Activated T-cell treated with anti-CD3 and anti-CD28 coated beads for 1 hour (primary cell): ENCODE measurements at regions not wholly inside any gene's neighbourhood (a gene's known extent, or its start where the extent isn't known, plus 50 kb on each side); places are given as distances from the start of the nearest gene placed in this dataset.

ENCODE experiments used
- DNase-seq: peaks from one replicate; pipeline ENCODE4 v3.0.0-alpha.2; 2020; ENCODE audit warnings: low read depth

DNA sequence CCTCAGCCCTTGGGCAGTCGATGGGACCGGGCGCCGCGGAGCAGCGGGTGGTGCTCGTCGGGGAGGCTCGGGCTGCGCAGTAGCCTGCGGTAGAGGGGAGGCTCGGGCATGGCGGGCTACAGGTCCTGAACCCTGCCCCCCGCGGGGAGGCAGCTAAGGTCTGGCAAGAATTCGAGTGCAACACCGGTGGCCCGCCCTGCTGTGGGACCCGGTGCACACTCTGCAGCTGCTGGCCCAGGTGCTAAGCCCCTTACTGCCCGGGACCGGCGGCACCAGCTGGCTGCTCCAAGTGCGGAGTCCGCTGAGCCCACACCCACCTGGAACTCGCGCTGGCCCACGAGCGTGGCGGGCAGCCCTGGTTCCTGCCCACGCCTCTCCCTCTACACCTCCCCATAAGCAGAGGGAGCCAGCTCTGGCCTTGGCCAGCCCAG, 377.7 kb upstream of the RBMS3 start:
- no peak for DNase-seq

DNA sequence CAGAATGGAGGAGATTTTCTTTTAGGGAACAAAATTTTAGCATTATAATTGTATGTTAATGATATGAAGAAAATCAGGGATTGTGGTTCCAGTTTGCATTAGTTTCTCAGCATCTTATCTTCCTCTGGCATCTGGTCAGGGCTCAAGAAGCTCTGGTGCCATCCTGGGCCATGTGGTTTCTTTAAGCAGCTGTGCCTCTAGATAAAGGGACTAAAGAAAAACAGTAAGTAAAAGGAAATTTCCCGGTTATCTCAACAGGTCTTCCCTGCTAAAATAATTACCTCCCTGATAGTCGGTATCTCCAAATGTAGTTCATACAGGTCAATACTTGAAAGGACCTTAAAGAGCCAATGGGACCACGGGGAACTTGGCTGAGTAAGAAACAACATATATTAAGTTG, 375.1 kb upstream of the RBMS3 start:
- DNase-seq: no peak

DNA sequence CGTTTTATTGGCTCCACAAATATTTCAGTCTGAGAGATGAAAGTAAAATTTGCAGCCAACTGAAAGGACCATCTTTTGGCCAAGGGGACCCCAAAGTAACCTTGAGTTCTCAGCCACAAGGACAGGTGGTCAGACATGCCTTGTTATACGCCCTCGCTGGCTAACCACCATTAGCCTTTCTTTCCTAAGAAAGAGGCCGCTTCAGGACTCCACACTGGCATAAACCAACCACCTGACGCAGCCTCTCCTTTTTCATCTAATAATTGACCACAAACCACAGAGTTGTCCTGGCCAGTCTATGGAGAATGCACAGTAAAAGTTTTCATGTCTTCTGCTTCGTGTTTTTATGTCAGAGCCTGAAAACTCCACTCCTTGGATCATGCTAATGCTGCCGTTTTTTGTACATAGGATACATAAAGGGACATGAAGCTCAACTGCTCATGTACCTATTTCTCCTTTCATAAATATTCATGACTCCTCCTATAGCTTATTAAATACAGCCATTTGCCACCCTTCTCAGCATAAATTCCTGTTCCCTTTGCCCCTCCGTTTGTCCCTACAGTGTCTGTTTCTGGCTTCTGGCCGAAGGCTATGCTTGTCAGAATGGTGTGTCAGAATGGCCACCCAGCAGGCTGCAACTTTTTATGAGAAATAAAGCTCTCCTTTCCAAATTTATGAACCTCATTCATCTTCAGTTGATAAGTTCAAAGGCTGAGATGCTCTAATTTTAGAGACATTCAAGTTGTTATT, 374.1 kb upstream of the RBMS3 start:
- no peak for DNase-seq

DNA sequence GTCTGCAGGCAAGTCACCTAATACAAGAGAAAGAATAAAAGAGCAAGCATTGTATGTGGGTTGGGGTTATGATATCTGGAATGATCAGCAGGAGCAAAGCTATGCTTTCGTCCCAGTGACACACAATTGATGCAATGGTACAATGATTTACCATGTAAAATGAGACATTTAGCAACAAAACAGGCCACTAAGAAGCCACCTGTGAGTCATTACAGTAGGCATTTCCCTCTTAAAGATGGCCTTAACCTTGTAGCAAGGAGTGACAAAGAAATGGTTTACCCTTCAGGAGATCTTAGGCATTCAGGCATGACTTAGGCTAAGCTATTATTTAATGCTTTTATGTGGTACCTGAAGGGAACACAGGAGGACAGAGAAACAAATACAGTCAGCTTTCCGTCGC, 373.3 kb upstream of the RBMS3 start:
- no peak for DNase-seq

DNA sequence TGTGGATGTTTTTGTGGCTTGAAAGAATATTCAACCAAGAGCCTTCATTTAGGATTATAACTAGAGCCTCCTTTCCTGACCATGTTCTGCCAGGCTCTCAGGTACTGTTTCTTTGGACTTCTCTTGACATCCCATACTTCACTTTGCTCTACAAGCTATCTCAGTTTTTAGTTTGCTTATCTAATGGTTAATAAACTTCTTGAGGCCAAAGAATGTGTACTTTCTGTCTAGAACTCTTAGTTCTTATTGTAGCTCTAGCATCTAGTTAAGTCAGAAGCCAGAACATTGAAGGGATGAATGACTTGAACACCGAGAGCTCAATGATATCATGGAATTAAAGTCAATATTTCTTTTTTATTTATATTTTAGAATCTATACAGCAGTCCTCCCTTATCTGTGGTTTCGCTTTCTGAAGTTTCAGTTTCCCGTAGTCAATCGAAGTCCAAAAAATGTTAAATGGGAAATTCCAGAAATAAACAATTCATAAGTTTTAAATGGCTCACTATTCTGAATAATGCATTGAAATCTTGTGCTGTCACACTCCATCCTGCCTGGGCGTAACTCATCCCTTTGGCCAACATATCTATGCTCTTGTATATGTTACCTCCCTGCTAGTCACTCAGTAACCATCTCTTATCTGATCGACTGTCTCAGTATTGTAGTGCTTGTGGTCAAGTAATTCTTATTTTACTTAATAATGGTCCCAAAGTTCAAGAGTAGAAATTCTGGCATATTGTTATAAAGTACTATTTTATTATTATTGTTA, 368.6 kb upstream of the RBMS3 start:
- DNase-seq: no peak

DNA sequence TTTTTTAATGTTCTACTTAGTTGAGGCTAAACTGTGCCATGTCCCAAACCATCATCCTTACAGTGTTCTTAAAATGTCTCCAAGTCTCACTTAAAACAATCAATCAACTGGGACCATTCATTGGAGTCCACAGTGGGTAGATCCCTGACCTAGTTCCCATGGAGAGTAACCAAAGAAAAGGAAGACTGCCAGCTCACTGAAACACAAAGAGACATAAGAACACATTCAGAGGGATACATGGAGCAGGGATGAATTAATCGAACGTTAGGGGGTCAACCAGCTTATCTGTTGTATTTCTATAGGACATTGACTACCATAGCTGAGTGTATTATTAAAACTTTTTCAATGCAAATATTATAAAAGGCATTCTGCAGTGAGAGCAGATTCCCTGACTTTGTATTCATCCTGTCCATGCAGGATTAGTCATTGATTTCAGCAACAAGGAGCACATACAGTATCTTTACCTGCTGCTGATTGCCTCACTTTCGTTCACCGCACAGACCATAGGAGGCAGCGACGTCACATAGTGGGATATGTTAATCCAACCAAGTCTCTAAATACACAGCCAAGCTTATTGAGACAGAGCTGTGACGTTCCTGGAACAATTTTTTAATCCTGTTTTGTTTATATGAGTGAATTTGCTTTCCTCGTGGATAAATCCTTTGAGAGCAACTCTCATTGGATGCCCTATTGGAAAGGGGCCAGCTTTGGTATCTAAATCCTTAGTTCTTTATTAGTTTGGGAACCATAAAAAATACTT, 364.9 kb upstream of the RBMS3 start:
- DNase-seq: no peak

DNA sequence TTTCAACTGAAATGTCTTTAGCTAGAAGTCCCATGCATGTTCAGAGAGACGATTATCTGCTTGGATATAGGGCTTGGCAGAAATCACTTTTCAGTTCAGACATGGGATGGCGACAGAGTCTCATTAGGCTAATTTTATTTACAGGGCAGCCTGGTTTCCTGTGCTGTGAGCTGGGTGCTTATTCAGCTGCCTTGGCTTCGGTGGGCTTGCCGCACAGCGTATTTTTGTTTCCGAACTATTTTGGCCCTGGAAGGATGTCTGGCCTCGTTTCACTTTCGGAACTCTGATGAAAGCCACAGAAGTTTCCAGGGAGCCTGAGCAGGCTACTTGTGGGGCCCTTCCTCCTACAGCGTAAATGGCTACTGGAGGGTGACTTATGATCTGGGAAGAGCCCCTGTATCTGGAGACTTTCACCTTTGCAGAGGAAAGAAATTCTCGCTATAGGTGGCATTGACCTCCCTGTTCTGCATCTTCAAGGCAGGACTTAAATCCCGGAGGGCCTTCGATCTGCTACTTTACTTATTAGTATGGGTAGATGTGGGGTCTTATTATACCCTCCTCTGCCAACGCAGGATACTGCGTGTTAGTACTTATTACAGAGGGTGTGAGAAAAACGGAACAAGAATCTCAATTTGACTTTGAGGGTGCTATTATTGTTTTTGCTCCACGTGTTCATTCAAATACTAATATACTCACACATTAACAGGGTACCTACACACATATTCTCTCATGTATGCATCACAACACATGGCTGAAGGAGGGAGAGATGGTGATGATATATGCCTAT, 364.0 kb upstream of the RBMS3 start:
- no peak for DNase-seq

DNA sequence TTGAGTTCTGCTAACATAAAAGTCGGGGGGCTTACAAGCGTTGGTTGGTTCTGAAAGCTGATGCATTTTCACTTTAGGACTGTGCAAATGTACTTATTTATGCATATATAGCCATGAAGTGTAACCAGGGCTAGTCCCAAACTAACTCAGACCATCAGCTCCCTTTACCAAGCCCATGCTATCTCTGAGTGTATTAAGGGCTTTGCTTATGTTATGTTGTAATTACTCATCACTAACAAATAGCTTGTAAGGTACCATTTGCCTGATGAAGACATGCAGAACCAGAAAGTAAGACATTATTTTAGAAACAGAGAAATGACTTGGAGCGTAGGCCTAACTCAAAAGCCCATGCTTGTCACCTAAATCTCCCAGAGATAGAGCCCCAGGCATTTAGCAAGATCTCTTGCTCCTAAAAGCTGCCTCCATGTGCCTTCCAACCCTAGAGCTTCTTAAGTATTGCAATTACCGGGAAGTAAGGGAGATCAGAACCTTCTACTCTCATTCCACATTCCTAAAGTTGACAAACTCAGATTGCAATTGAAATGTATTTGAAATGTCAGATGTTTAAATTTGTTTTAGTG, 362.9 kb upstream of the RBMS3 start:
- DNase-seq: no peak

DNA sequence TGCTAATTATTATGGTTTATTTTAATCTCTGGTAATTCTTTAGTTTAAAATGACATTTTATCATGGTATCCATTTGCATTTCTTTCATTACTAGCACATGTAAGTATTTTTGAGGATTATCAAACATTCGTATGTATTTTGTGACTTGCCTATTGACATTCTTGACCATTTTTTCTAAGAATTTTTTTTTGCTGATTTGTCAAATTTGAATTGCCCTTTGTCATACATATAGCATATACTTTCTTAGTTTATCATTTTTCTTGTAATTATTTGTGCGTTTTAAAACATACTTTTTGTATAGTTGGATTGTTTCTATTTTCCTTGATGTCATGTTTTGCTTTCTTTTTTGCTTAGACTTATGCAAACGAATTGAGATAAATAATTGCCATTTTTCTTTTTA, 358.5 kb upstream of the RBMS3 start:
- DNase-seq: no peak

DNA sequence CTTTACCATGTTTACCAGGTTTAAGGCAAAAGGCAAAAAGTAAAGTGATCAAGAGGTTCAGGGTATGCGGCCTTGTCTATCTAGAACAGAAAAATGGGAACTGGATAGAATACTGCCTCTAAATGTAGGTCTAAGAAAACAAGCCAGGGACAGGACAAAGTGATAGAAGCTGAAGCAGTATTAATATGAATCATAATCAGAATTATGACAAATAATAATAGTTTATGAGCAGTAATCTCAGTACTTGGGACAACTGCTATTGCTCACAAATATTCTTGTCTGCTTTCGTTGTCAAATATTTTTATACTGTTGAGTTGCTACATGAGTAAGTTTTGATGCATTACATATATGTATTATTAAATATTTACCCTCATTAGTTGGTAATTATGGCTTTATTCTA, 356.9 kb upstream of the RBMS3 start:
- DNase-seq: no peak

DNA sequence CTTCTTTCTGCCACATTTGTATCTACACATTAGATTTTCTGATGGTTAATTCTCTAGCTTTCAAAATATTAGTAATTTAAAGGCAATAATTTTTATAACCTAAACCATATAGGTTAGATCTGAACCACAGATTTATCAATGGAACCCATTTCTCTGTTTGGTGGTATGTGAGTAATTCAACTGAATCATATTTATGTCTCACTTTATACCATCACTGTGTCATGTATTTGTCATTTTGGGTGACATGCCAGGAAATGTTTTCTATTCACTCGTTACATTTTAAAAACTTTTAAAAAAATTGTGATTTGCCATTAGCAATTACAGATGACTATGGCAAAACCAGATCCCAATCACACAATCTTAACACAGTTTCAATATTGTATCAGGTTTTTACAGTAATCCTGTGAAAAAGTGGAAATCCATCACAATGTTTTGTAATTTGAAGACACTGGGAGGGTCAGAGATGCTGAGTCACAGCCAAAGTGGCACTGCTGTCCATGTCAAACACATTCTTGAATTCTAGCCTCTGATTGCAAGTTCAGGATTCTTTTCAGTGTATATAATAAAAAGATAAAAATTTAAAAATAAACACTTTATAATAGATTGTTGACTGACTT, 356.0 kb upstream of the RBMS3 start:
- no peak for DNase-seq

DNA sequence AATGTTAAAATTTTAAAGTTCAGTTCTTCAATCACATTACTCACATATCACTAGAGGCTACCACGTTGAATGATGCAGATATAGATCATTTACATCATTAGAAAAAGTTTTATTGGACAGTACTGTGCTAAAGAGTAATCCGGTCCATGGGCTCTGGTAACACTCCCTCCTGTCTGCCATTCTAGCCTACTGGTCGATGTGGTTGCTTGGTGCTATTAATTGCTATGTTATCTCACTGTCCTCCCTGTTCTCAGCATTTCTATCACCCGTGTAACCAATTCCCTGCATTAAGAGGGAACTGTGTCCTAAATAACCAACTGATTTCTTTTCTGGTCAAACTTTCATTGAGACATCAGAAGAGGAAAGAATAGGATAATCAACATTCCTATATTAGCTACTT, 347.5 kb upstream of the RBMS3 start:
- DNase-seq: no peak

DNA sequence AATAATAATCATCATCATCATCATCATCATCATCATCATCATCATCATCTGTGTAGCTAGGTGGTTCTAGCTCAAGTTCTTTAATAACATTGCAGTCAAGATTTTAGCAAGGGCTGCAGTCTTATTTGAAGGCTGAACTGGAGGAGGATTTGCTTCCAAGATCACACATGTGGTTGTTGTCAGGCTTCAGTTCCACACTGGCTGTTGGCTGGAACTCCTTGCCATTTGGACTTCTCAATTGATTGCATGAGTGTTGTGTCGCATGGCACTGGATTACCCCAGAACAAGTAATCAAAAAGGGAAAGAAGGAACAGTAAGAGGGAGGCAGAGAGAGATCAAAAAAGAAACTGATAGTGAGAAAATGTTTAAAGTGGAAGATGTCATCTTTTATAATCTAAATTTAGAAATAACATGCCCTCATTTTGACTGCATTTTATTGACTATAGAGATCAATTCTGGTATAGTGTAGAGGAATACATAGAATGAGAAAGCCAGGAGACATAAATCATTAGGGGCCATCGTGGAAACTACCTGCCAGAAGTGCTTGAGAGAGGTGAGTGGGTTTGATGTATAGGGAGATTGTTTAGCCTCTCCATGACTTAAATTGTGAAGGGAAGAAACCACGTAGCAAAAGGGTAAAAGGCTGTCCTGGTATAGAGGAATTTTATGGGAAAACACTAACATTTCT, 346.6 kb upstream of the RBMS3 start:
- no peak for DNase-seq

DNA sequence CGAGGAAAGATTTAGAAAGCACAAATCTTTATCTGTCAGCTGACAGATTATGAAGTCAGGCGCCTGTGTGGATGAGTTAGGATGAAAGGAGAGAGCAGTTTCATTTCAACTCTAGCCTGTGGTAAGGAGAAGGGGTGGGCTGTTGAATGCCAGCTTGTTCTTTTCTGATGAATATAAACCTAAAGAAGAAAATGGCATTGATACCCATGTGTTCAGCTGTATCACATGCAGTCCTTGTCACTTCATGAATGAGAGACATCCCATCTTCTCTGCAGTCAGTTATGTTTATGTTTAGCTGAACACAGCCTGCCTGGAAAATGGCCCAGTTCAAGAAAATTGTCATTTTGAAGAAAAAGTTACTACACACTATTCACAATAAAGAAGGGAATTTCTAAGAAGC, 345.7 kb upstream of the RBMS3 start:
- DNase-seq: no peak

DNA sequence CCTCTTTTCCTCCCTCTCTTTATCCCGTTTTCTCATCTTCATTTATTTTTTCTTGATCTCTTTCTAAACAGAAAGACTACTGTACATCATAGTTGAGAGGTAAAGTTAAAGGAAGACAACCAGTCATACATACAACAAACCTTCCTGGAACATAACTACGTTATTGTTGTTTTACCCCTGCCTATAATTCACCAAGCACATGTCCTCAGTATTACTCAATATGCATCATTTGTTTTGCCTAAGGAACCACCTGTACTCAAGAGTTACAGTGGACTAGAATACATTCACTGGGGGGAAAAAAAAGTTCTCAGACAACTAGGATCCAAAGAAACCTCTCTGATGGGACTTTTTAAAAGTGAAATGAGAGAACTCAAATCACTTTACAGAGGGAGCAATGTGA, 344.7 kb upstream of the RBMS3 start:
- DNase-seq: no peak

DNA sequence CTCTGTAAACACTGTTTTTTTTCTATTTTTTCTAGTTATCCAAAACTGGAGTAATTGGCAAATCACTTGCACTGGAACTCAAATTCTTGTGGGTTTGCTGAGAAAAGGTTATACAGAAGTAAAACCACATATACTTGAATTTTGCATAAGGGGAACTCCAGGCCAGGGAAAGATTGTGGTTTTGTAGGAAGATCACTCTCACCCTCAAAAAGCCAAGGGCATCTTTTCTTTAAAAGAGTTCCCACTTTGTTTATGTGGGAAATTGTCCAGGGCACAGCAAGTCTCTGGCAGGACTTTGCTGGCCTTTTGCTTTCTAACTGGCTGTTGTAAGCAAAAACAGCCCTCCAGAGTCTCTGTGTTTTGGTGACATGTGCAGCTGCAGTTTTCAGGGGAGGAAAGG, 340.3 kb upstream of the RBMS3 start:
- no peak for DNase-seq

DNA sequence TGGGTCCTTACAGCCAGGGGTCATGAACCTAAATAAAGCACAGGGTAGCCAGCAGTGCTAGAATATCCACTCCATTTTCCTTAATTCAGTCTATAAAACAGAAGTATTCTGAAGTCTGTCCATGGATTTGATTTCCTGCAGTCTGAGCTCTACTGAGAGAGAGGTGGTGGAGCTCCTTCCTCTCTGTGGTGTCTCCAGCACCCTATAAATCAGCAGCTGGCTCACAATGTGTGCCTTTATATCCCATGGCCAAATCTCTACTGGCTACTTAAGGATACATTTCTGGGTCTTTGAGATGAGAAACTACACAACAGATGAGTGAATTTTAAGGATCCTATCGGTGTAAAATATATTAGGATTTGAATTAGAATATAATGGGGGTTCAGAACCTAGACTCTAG, 339.9 kb upstream of the RBMS3 start:
- no peak for DNase-seq

DNA sequence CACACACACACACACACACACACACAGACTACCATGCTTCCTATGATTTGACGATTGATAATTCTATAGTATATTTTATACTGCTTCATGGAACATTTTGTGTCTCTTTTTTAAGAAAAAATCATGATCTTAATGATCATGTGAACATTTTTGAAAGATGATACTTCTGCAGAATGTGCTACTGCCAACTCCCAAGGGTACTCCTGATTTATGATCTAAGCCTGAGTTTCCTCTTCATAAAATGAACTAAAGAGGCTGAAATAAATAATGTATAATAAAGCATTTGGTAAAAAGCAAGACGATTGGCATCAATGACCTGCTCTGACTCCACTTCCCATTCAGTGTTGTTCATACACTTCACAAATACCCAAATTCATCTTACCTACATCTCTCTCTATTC, 333.8 kb upstream of the RBMS3 start:
- no peak for DNase-seq

DNA sequence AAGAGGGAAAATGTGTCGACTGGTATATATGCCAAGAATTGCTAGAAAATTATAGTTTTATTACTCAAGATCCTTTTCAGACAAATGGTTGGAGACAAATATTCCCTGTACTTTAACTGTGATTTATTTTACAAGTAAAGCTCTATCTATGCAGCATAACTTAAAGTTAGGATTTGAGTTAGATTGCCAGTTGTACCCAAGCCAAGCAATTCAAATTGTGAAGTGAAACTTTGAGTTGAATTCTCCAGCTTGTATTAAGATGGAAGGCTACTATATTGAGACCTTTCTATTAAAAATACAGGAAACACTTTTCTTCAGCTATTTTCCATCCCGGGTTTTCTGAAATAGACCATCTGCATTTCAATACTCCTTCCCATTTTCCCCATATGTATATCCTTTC, 333.1 kb upstream of the RBMS3 start:
- DNase-seq: no peak

DNA sequence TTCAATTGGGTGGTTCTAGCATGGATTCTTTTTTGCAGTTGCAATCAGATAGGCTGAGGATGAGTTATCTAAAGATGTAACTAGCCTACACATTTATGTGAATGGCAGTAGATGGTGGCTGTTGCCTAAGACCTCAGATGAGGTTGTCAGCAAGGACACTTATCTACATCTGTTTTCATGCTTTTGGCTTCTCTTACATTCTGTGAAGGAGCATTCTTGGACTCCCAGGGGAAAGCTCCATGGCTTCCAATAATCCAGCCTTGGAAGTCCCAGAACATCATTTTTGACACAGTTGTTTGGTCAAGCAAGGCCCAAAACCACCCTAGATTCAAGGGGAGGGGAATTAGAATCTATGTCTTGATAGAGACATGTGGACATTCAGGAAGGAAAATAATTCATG, 332.2 kb upstream of the RBMS3 start:
- no peak for DNase-seq

DNA sequence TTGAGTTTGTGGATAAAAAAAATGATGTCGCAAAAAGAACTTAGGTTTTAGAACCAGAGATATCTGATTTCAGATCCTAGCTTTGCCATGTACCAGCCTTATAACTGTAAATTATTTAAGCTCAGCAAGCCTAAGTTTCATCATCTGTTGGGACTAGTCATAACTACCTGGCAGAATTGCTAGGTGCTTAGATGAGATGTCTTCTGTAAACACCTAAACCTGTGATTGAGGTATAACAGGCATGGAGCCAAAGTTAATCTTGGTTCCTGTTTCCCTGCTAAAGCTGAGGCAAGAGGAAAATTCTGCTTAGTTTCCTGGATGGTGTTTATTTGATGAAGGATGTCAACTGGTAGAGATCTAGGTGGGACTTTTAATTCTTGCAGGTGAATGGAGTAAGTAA, 331.3 kb upstream of the RBMS3 start:
- no peak for DNase-seq
